KG1 (cell line): ENCODE measurements at regions not wholly inside any gene's neighbourhood (a gene's known extent, or its start where the extent isn't known, plus 50 kb on each side); places are given as distances from the start of the nearest gene placed in this dataset.
"Not testable (repeated sequence)": the region's sequence is repeated elsewhere in the genome, so short reads cannot be mapped to it uniquely, and the experiment has no call there.

Source experiments
- DNase-seq: peaks from one replicate; lab custom pipeline; 2025; lab: John Stamatoyannopoulos, UW

GRCh38 chr2:187057466-187057865 lies 208.5 kb upstream of the ZSWIM2 start:
- no peak for DNase-seq

- no peak for DNase-seq
Measured at GRCh38 chr2:187056416-187057334, 207.7 kb upstream of the ZSWIM2 start.

- no peak for DNase-seq
Measured at GRCh38 chr2:187055463-187055862, 206.5 kb upstream of the ZSWIM2 start.

- DNase-seq = no peak
Measured at GRCh38 chr2:187054501-187055319, 205.7 kb upstream of the ZSWIM2 start.

DNA sequence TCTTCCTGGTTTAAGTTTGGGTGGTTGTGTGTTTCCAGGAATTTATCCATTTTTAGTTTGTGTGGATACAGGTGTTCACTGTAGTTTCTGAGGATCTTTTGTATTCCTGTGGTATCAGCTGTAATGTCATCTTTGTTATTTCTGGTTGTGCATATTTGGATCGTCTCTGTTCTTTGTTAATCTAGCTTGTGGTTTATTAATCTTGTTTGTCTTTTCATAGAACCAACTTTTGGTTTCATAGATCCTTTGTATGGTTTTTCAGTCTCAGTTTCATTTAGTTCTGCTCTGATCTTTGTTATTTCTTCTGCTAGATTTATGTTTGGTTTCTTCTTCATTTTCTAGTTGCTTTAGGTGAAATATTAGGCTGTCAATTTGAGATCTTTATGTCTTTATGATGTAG lies 202.4 kb upstream of the ZSWIM2 start:
- DNase-seq = no peak

GRCh38 chr2:187050409-187050998 lies 201.5 kb upstream of the ZSWIM2 start:
- no peak for DNase-seq

DNA sequence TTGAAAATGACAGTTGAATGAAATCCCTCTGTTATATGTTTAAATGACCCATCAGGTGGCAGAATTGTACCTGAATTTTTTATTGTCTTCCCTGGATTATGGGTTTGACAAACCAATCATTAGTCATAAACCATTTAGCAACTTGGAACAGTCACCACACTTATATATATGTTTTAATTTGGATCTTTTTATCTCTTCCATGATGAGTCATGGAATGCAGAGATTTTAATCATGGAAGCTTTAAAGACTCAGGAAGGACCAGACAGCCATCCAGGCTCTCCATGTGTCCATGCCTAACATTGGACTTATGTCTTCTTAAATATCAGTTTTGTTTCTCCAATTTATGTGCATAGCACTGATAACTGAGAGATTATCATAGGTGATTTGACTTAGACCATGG lies 188.3 kb upstream of the ZSWIM2 start:
- no peak for DNase-seq

- no peak for DNase-seq
Measured at GRCh38 chr2:187034434-187034833, 185.5 kb upstream of the ZSWIM2 start.

- no peak for DNase-seq
Measured at GRCh38 chr2:187024739-187025138, 175.8 kb upstream of the ZSWIM2 start.

DNA sequence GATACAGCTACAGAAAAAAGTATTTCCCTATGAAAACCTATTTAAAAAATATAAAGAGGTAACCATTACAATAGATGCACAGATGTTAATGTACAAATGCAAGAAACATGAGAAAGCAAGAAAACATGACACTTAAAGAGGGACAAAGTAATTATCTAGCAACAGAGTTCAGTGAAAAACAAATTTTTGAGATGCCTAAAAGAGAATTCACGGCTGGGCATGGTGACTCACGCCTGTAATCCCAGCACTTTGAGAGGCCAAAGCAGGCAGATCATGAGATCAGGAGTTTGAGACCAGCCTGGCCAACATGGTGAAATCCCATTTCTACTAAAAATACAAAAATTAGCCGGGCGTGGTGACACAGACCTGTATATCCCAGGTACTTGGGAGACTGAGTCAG lies 175.0 kb upstream of the ZSWIM2 start:
- DNase-seq = not testable (repeated sequence)

DNA sequence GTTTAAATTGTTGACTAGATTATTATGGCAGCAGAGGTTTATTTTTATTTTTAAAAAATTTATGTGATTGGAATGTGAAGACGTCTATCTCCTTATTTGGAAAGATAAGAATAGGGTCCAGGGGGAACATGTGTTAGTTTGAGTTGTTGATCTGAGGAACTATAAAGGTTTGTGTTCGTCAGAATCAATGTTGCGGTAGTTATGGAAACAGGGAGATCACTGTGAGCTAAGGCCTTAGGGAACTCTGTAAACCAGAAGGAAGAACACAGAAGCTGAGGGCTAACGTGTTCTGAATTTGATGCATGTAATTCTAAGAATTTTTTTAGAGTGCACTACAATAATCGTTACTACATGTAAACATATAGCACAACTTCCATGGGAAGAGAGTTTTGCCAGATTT lies 168.5 kb upstream of the ZSWIM2 start:
- DNase-seq = no peak

DNA sequence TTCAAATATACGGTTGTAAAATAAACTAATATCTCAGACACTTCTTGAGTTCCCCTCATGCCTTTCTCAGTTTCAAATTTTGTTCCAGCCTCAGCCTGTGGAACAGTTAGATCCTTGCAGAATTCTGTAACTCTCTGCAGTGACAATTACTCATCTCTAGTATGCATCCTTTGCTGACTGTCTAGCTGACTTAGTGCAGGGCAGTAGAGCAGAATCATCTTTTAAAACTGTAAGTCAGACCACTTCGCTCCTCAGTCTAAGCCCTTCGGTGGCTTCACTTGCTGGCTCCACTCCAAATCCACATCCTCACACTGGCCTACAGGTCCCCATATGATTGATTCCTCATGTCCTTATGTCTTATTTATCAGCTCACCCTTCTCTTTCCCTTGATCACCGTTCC lies 164.1 kb upstream of the ZSWIM2 start:
- no peak for DNase-seq

- DNase-seq = no peak
Measured at GRCh38 chr2:187011206-187011832, 162.3 kb upstream of the ZSWIM2 start.

DNA sequence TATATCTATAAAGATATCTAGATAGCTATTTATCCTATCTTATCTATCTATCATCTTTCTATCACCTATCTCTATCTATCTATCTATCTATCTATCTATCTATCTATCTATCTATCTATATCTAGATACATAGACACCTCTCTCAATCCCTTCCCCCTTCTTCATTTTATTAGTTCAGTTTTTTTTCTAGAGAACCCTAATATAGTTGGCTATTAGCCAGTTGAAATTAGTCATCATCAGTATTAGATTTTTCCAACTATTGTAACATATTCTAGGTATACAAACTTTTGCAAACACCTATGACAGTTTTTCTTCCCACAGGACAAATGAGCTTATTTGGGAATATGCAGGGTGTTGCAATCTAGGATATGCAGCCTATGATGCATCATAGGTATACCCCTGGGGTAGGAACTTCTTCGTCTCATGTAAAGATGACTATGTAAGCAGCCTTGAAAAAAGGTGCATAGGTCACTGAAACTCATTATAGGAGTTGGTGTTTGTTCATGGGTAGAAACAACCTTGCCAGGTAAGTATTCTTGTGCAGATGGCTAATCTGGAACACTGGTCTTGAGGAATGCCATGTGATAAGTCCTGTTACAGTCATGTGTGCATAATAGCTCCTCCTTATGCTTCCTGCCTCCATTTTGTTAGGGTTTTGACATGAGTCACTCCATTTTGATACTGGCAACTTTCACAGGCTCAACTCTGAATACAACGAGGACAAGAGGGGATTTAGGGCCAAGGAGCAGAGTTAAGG lies 160.7 kb upstream of the ZSWIM2 start:
- DNase-seq = no peak

DNA sequence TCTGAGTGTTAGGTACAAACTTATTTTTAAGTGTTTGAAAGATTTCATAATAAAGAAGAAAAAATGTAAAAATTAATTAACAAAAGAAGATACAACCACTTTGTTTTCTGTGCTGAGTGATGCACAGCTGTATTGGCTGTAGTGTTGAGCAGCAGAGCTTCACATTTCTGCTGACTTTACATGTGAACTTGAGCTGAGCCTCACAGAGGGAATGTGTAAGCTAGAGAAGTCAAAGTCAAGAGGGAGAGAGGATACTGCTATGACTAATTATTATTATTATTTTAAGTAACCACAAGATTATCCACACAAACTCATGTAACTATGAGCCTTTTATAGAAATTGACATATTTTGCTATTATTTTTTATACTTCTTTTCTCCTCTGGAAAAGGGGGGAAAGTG lies 159.1 kb upstream of the ZSWIM2 start:
- no peak for DNase-seq

GRCh38 chr2:187003611-187004010 lies 154.6 kb upstream of the ZSWIM2 start:
- DNase-seq = no peak

DNA sequence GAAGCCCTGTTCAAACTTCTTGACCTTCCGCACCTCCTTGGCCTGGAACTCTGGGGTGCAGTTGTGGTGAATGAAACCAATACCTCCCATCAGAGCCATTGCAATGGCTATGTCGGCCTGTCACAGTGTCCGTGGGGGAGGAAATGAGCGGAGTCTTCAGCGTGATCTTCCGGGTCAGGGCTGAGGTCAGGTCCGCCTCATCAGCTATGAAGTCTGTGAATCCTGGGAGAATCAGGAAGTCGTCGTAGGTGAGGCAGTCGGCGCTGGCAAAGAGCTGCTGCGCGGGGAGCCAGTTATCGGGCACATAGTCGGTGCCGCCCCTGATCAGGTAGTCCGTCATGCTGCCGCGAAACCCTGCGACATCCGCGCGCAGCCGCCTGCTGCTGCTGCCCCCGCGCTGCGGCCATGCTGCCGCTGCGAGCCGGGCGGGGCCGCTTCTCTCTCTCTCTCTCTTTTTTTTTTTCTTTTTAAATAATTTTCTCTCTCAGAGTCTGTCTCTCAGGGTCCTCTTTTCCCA lies 154.1 kb upstream of the ZSWIM2 start:
- DNase-seq = no peak

DNA sequence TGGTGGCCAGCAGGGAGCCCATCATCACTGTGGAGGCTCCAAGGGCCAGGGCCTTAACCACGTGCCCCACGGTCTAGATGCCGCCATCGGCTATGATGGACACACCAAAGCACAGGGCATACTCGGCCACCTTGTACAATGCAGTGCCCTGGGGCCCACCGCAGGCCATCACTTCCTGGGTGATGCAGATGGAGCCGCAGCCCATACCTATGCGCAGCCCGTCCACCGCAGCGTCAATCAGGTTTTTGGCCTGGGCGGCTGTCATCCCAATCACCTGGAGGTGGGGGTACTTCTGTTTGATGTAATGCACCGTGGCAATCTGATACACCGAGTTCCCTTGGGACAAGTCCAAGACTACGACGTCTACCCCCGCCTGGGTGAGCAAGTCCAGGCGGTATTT lies 153.3 kb upstream of the ZSWIM2 start:
- no peak for DNase-seq

- DNase-seq = no peak
Measured at GRCh38 chr2:187001248-187001647, 152.3 kb upstream of the ZSWIM2 start.

GRCh38 chr2:186995092-186995491 lies 146.1 kb upstream of the ZSWIM2 start:
- no peak for DNase-seq

DNA sequence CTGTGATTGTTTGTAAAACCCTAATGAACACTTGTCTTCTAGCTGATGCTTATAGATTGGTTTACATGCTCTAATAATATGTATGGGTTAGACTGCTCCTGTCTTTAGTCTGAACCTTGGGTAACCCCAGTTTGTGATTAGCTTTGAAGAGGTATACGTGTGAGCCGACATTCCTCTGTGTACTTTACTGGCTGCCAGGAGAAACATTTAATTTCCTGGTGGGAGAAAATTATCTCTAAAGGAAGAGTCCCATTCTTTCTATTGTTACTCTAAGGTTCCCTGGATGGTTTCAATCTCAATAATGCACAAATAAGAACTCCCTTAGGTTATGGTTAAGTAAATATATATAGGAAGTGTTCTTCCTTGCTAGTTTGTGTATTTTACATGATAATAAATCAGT lies 143.6 kb upstream of the ZSWIM2 start:
- DNase-seq = no peak
